ENCODE measurements at regions not wholly inside any gene's neighbourhood (a gene's known extent, or its start where the extent isn't known, plus 50 kb on each side); places are given as distances from the start of the nearest gene placed in this dataset.

- intact Hi-C loops (cut with micrococcal nuclease): no loop called here
- CTCF ChIA-PET: no interaction called here
- no peak for TF ChIP-seq CTCF (IDR thresholded peaks at IDR 0.05)
- Mint-ChIP-seq H3K9me3 (ENCODE audit: insufficient read depth) (no peaks in the 10 kb centered on the region), H3K27me3 (peaks cover 3% of the 10 kb centered on the region), H3K27ac (no peak overlapping the region), H3K4me3 (no peak overlapping the region), H3K4me1 (no peaks in the 10 kb centered on the region)
- H3K79me2 ChIP-seq (ENCODE audit: control insufficient read depth, insufficient read depth, low read length): no peaks in the 10 kb centered on the region
- no peaks in the 10 kb centered on the region for H3K27me3 ChIP-seq (replicated peaks in 1 of 4; ENCODE audit: control extremely low read depth in 1 of 4, control insufficient read depth in 3 of 4, insufficient read depth in 4 of 4, low read length in 3 of 4)
- no peaks in the 10 kb centered on the region for H3K36me3 ChIP-seq (replicated peaks in 1 of 2; ENCODE audit: control extremely low read depth in 1 of 2, control insufficient read depth in 1 of 2, extremely low read depth in 1 of 2, insufficient read depth in 2 of 2, low read length in 1 of 2)
- DNase-seq: no peak
- no peak overlapping the region for H3K27ac ChIP-seq (ENCODE audit: low read length in 2 of 2)
- WGBS (ENCODE audit: insufficient coverage): no CpG with 5 or more reads among the region's 3 CpGs
- H2AFZ ChIP-seq (ENCODE audit: insufficient read depth, low read depth, low read length, poor library complexity, severe bottlenecking): no peak overlapping the region
- no peaks in the 10 kb centered on the region for H3K9me3 ChIP-seq (ENCODE audit: control extremely low read depth in 1 of 3, control insufficient read depth in 2 of 3, insufficient read depth in 1 of 3, low read length in 2 of 3)
- POLR2A ChIA-PET: no interaction called here
- no peak for ATAC-seq (ENCODE audit: low read depth)
- H4K20me1 ChIP-seq (ENCODE audit: control insufficient read depth, insufficient read depth, low read length, poor library complexity, severe bottlenecking): no peaks in the 10 kb centered on the region
- H3K4me1 ChIP-seq (ENCODE audit: control insufficient read depth in 2 of 2, insufficient read depth in 2 of 2, low read length in 2 of 2): no peaks in the 10 kb centered on the region
- no peak overlapping the region for H3K4me2 ChIP-seq (replicated peaks; ENCODE audit: low read depth, low read length, poor library complexity, severe bottlenecking)
- H3K9ac ChIP-seq (ENCODE audit: low read length): no peak overlapping the region
- no peak overlapping the region for H3K4me3 ChIP-seq (ENCODE audit: control extremely low read depth in 1 of 5, extremely low read depth in 1 of 5, insufficient read depth in 1 of 5, low read depth in 2 of 5, low read length in 4 of 5)
Measured at GRCh38 chr2:94767336-94767735, 103.9 kb upstream of the TEKT4 start.

GRCh38 chr2:94769733-94770132 is 101.5 kb upstream of the TEKT4 start:
- Histone ChIP-seq H3K79me2 (ENCODE audit: control insufficient read depth, insufficient read depth, low read length) (no peaks in the 10 kb centered on the region), H3K4me1 (ENCODE audit: control insufficient read depth in 2 of 2, insufficient read depth in 2 of 2, low read length in 2 of 2) (no peaks in the 10 kb centered on the region), H3K27me3 (replicated peaks in 1 of 4; ENCODE audit: control extremely low read depth in 1 of 4, control insufficient read depth in 3 of 4, insufficient read depth in 4 of 4, low read length in 3 of 4) (no peaks in the 10 kb centered on the region), H3K4me3 (ENCODE audit: control extremely low read depth in 1 of 5, extremely low read depth in 1 of 5, insufficient read depth in 1 of 5, low read depth in 2 of 5, low read length in 4 of 5) (no peak overlapping the region), H3K9me3 (ENCODE audit: control extremely low read depth in 1 of 3, control insufficient read depth in 2 of 3, insufficient read depth in 1 of 3, low read length in 2 of 3) (no peaks in the 10 kb centered on the region), H3K9ac (ENCODE audit: low read length) (no peak overlapping the region), H2AFZ (ENCODE audit: insufficient read depth, low read depth, low read length, poor library complexity, severe bottlenecking) (no peak overlapping the region), H4K20me1 (ENCODE audit: control insufficient read depth, insufficient read depth, low read length, poor library complexity, severe bottlenecking) (no peaks in the 10 kb centered on the region), H3K36me3 (replicated peaks in 1 of 2; ENCODE audit: control extremely low read depth in 1 of 2, control insufficient read depth in 1 of 2, extremely low read depth in 1 of 2, insufficient read depth in 2 of 2, low read length in 1 of 2) (no peaks in the 10 kb centered on the region), H3K4me2 (replicated peaks; ENCODE audit: low read depth, low read length, poor library complexity, severe bottlenecking) (no peak overlapping the region), H3K27ac (ENCODE audit: low read length in 2 of 2) (no peak overlapping the region)
- ATAC-seq (ENCODE audit: low read depth) (no peak), DNase-seq (no peak)
- intact Hi-C loops (cut with micrococcal nuclease): no loop called here
- WGBS (ENCODE audit: insufficient coverage): 93% methylated on average over 3 of the region's 3 CpGs
- peaks cover 3% of the 10 kb centered on the region for H3K27me3 Mint-ChIP-seq
- TF ChIP-seq CTCF (IDR thresholded peaks at IDR 0.05) (no peak), EZH2 (IDR thresholded peaks at IDR 0.05; ENCODE audit: borderline replicate concordance, insufficient read depth, low read depth, low read length, poor library complexity, severe bottlenecking) (no peak)
- H3K9me3 Mint-ChIP-seq (ENCODE audit: insufficient read depth): no peaks in the 10 kb centered on the region
- H3K27ac Mint-ChIP-seq: no peak overlapping the region
- H3K4me3 Mint-ChIP-seq: no peak overlapping the region
- POLR2A ChIA-PET: no interaction called here
- no peaks in the 10 kb centered on the region for H3K4me1 Mint-ChIP-seq
- CTCF ChIA-PET: no interaction called here
